HPDE6-E6E7 (cell line): ENCODE measurements at regions not wholly inside any gene's neighbourhood (a gene's known extent, or its start where the extent isn't known, plus 50 kb on each side); places are given as distances from the start of the nearest gene placed in this dataset.

Experiments used
- DNase-seq: peaks from one replicate; pipeline ENCODE4 v3.0.0; 2011; ENCODE audit warnings: missing footprints; ENCODE audit errors: extremely low spot score

DNA sequence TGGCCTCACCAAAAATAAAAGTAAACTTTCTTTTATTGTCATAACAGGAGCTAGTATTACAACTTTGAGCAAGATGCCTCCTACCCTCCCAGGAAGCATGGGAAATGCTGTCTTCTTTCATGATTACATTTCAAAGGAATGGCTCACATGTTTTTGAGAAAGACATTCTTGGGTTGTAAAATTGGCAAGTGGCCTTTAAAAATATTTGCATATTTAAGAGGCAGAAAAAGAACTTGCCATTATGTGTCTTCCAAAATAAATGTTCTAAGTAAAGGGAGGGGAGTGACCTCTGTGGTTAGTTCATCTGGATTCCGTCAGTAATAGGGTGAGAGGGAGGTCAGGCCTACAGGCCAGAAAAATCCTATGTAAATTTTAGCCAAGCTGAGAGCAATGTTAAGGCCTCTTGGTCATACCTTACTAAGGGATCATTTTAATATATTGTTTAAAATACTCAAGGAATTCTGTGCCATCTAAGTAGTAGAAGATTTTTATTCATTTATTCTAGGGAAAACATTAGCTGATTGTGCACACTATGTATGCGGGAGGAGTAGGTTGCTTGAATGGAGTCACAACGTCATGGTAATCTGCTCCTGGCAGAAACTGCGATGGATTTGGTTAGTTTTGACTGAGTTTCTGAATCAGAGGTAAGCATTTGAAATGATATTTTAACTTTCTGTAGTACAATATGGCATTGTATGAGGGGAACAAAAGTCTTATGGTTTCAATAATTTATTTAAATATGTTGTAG, 1485.7 kb upstream of the CDH9 start:
- DNase-seq, result no peak

DNA sequence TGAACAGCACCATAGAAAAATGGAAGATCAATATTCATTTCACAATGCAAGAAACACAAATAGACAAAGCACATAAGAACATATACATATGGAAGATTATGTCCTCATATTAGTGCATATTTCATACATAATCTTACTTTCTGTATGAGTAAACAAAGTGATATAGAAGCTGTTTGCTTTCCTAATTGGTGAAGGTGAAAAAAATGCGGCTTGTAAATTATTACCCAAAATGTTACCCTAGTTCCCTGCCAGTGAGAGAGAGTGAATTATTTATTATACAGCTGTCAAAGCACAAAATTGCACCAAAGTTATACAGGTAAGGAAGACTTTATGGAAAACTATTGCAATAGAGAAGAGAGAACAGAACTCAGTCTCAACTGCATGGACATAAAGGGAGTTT, 1485.0 kb upstream of the CDH9 start:
- DNase-seq, result no peak

DNA sequence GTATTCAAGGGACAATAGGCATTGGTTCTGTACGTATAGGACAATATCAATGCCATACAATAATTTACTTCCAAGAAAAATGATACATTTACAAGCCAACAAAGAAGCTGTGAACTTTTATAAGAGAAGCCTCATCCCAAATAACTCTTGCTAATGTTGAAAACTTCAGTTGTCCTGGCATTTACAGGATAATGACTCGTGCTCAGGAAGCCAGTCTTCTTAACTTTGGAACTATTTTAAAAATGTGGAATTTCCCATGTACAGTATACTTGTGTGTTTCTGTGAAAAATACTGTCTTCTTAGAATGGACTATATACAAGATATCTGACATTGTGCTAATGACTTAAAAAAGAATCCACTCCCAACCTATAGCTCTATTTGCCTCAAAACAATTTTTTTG, 1479.3 kb upstream of the CDH9 start:
- DNase-seq, result no peak

DNA sequence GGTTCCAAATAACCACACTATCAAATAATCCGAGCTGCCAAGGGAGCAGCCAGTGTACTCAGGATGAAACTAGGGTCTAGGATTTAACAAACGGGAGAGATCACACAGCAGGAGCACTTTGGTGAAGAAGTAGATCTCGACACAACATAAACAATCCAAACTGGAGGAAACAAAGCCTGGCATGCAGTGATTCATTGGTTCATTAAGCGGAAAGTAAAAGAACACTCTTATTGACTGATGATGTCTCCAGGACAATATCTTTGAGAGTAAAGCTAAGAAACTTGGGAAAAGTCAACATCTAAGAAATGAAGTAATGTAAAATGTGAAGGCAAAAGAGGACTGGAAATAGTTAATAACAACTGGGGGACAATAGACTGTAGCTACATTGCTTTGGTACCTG, 1478.3 kb upstream of the CDH9 start:
- DNase-seq, result no peak

DNA sequence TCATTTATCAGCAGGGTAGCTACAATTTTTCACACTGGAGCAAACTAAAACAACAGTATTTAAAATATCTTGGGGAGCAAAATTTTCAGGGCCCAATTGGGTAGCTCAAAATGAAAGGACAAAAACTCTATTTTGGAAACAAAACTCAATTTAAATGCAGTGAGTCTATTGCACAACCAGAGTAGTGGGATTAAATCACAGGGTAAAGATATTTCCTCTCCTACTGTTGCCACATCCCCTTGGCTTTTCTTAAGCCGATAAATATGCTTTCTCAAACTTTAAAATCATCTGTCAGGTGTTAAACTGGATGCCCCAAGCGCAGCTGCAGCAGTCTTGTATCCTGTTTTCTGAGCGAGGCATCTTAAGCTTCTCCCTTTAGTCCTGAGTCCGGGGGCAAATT, 1474.3 kb upstream of the CDH9 start:
- DNase-seq, result no peak

DNA sequence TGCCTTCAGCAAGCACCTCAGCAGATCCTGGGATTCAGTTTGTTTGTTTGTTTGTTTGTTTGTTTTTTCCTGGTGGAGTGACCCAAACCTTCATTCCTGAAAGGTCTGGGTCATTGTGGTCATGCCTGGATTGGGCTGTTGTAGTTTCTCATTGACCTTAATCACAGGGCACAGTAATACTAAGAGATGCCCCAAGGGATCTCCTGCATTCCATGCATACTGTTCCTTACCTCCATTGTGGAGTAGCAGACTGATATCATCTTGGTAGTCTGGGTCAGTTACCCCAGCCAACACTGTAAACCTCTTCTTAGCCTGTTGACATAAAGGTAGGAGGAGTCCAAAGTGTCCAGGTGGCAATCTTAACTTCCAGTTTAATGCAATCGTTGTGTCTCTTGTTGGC, 1466.7 kb upstream of the CDH9 start:
- DNase-seq, result no peak

DNA sequence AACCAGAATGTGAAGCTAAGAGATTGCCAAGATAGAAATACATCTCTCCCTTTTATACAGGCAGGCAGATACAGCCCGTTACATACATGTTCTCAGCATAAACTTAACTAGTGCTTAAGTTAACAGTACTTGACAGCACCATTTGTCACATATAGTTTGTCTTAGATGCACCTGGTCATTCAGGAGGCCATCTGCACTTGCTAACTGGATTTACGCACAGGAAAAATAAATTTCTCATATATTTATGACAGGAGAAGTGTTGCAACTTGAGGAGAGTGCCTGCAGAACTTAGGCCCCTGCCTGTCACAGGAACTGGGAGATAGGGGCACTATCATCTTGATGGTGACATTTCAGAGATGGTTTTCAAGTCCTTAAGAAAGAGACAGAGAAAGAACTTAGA, 1462.1 kb upstream of the CDH9 start:
- no peak for DNase-seq

DNA sequence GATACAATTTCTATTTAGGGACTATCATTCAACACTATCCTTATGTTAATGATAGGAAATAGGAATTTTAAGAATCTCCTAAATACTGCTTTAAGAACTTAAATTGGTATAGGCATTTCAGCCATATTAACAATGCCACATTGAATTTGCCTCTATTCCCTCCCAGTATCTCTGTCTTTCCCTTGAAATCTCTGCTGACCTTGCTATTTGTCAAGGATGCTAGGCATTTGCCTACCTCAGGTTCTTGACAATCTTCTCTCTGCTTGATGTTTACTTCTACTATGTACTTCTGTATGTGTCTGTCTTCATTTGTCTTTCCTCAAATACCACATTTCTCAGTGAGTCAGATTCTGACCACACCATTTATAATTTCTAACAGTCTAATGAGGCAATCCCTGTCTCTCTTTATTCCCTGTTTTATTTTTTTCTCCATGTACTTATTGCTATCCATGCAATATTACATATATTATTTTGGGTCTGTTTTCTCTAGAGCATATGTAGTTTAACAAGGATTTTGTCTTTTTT, 1461.4 kb upstream of the CDH9 start:
- DNase-seq, result no peak

DNA sequence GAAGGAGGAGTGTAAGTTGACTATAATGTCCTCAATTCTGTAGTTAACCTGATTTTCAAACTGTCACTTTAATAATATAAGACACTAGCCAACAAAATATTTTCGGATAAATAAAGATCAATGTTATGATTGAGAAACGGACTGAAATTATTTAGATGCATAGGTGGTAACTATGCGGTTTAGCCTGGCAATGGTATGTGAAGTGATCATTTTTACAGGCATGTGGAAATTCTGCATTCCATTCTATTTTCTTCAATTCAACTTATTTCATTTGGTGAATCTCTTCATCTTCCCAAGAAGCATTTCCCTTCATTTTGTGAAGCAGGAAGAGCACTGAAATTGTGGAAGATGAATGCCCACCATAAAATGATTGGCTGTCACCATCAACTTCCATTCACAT, 1457.5 kb upstream of the CDH9 start:
- no peak for DNase-seq

DNA sequence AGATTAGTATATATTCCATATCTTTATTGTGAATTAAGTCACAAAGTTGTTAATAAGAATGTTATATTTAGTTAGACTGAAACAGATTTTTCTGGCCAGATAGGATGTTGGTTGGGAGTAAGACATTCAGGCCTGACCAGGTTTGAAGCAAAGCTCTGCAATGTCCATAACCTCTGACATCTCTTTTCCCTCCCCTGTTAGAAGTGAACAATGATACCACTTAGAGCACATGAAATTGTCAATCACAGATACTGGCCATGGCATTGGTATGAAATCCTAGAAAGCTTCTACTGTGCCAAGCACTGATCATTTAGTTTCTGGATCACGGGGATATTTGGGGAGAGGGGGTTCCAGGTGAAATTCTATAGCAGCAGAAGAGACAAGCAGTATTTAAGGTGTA, 1455.1 kb upstream of the CDH9 start:
- DNase-seq, result no peak

DNA sequence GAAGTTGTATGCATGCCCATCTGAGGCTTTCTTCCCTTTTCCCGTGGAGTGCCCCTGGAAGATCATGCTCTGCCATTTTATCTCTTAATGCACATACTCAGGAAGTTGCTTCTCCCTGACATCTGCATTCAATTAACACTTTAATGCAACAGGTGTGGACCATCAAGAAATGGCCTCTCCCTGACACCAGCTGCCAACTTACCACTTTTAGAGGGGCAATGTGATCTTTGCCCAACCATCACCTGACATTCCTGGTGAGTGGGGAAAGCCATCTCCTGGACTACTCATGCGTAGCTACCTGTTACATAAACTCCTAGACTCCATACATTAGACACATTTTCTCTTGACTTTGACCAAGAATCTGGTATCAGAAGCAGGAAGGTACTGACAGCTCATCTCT, 1450.4 kb upstream of the CDH9 start:
- no peak for DNase-seq

DNA sequence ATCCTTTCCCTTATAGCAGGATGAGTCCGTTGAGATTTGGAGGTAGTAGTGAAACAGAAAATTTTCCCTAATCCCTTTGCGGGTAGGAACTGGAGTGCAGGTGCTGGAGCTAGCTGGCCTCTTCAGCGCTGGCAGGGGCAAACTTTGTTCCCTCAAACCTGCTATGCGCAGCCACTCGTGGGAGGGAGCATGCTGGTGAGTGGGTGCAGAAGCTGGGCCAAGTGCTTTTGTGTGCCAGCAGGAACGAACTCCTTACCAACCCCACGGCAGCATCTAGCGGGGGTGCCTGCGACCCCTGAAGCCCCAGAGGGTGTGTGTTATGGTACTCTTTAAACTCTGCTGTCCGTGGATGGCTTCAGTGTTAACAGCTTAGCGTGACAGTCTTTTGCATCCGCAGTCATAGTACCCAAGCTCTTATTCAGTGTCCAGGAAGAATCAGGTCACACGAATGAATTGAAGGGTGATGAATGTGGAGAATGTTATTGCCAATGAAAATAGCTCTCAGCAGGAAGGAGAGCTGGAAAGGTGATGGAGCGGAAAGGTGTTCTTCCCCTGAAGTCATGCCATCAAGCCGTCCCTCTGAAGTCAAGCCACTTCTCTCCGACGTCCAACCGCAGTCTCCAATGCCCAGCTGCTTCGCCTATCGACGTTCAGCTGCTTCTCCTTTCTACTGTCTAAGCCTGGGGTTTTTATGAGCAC, 1445.1 kb upstream of the CDH9 start:
- DNase-seq, result no peak

DNA sequence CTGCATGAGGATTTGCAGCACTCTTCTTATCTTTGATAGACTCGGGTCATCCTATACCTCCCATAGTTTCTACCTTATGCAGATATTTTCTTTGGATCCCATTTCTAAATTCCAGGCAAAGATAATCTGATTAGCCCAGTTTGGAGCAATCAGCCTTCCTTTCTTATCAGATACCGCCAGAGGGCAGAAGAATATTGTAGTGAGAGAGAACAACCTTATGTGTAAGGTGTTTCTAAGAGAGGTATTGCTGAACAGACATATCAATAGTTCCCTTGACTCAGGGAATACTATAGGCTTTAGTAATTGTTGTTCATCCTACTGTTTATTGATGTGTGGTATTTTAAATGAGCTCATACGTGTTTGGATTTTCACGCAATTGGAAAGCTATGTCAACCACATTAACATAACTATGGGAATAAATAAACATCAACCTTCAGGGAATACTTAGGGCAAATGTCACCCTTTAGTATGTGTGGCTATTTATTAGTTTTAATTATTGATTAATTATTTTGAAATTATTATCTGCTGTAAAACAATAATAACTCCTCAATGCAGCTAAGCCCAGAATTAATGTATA, 1435.2 kb upstream of the CDH9 start:
- no peak for DNase-seq

DNA sequence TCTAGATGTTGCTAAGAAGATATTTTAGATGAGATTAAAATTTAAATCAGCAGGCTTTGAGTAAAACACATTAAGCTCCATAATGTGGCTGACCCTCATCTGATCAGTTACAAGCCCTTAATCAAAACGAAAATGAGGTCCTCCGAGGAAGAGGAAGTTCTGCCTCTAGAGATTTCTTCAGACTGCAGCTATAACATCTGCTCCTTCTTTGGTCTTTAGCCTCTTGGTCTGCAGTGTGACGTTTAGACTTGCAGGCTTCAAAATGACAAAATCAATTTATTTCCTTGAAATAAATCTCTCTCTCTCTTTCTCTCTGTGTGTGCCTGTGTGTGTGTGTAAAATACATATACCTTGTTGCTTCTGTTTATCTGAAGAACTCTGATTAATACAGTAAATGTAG, 1429.8 kb upstream of the CDH9 start:
- no peak for DNase-seq

DNA sequence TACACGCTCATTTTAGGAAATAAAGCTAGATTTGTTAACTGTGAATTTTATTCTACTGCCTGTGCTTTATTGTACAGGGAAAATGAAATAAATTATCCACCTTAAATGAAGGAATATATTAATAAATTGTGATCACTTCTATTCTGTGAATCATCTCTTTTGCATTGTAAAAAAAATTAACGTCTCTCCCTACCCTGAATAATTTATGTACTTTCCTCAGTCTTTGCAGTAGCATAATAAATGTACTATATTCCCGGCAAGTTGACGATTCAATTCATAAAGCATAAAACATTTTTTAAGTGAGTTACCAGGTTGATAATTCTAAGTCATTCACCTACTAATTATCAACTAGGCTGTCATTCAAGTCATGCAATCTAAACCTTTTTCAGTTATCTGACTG, 1425.3 kb upstream of the CDH9 start:
- DNase-seq, result no peak

DNA sequence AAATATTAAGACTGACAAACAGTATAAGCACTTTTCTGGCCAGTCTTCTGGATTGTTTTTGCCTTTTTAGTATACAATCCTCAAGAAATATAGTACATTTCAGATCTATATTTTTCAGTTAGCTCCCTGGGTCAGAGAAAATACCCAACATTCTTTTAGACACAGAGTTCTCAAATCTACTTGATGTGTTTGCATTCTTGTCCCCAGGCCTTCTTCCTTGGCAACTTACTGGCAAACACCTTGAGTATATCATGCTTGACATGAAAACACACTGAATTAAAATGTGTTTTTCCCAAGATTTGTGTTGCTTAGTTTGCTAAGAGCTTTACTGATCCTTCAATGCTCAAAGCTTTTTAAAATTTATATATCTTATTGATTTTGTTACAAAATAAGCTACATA, 1413.1 kb upstream of the CDH9 start:
- DNase-seq, result no peak

DNA sequence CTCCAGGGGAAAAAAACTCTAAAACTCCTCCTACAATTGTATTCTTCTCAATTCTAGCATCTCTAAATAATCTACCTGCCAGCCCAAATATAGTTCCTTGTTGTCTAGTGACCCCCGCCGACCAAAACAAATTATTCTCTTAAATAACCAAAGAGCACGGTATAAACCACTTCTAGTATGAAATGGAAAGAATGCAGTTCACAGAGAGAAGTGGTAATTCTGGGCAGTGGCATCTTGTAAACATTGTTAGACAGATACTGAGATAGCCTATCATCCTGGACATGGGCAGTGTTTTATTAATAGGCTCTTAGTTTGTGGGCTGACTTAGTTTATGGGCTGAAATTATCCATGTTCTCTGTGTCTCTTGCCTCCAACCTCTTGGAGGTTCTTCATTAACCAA, 1412.6 kb upstream of the CDH9 start:
- DNase-seq, result no peak

DNA sequence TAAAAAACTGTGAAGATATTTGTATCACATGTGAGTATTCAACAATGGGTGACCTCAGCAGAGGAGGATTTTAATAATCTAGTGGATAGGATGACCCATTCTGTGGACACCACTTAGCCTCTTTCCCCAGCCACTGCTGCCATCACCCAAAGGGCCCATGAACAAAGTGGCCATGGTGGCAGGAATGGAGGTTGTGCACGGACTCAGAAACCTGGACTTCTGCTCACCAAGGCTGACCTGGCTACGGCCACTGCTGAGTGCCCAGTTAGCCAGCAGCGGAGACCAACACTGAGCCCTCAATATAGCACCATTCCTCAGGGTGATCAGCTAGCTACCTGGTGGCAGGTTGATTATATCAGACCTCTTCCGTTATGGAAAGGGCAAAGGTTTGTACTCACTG, 1410.4 kb upstream of the CDH9 start:
- DNase-seq, result no peak

DNA sequence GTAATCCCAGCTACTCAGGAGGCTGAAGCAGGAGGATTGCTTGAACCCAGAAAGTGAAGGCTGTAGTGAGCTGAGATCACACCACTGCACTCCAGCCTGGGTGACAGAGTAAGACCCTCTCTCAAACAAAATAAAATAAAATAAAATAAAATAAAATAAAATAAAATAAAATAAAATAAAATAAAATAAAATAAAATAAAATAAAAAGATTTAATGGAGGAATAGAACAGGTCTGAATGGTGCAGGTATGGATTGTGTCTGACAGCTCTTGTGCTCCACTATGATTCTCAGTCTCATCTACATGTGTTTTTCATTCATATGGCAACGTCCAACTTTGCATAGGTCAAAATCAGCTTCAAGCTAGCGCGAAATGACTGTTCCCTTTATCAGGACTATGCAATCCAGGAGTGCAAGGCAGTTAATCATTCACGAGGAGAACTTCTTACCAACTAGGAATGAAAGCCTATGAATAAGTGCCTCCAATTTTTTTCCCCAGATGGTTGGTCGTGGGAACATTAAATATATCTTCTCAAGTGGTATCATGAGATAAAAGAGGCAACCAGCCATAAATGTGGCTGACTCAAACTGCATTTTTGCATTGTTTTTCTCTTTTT, 1392.3 kb upstream of the CDH9 start:
- no peak for DNase-seq

DNA sequence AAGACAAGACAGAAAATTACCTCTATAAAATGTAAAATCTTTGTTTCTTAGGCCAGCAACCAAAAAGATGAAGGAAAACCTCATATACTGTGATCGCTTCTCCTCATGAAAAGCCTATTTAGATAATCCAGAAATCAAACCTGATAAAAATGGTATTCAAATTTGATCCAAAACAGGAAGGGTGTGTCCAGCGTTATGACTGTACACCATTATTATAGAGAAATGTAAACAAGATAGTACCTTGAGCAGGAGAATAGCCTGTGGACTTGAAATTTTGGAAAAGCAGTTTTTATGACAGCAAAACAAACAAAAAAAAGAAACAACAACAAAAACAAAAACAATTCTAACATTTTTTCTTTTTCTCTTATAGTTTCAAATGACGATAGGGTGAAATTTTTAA, 1382.8 kb upstream of the CDH9 start:
- no peak for DNase-seq

DNA sequence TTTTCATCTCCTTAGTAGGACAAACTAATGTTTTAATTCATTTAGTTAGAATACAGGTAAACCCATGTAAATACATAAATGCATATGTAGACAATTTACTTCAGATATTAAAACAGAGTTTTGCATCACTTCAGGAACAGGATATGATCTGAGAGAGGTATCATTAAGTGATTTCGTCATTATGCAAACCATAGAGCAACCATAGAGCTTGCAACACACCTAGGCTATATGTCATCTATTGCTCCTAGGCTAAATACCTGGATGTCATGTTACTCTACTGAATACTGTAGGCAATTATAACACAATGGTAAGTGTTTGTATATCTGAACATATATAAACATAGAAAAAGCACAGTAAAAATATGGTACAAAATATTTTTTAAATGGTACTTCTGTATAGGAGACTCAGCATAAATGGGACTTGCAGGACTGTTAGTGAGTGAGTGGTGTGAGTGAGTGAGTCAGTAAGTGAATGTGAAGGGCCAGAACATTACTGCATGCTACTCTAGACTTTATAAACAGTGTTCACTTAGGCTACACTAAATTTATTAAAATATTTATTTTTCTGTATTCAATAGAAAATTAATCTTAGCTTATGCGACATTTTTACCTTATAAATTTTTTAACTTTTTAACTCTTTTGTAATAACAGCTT, 1377.5 kb upstream of the CDH9 start:
- DNase-seq, result no peak

DNA sequence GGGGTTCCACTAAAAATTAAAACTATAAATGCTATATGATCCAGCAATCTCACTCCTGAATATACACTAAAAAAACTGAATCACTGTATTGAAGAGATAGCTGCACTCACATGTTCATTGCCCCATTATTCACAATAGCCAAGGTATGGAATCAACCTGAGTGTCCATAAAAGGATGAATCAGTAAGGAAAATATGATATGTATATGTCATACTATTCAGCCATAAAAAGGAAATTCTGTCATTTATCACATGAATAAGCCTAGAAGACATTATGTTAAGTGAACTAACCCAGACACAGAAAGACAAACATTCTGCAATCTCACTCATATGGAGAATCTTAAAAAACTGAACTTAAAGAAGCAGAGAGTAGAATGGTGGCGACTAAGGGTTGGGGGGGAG, 1376.2 kb upstream of the CDH9 start:
- no peak for DNase-seq
